ENCODE measurements at regions not wholly inside any gene's neighbourhood (a gene's known extent, or its start where the extent isn't known, plus 50 kb on each side); places are given as distances from the start of the nearest gene placed in this dataset.

DNA sequence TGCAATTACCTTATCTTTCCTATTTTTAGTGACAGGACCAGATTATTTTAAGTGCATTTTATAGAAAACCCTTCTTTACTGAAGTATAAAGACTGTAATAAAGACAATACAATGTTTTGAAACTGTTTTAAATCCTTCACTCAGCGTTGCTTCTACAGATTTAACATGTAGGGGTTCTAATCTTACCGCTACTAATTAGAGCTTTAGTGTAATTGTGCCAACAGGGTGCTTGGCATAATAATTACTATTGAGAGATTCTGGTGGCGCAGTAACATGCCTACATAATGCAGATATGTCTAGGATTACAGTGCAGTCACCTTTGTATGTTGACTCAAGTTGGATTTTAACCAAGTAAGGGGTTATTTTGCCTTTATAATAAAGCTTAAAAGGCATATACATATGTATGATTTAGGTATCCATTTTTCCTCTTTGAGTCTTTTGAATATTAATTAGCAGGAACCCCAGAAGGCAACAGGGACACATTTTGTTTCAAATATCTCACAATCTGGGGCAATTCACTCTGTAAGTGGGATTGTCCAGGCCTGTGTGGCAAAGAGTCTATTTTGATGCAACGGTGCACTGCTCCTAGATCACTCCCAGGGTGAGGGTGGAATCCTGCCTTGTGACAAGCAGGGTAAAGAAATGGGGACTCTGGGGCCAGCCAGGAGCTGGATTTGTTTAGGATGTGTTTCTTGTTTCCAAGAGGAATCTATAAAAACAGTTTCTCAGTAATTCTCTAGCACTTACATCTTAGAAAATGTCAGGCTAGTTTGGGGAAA, 604.7 kb upstream of the SALL1 start:
- DNase-seq (ENCODE audit: low read depth in 2 of 3, low spot score in 2 of 3), result no peak

DNA sequence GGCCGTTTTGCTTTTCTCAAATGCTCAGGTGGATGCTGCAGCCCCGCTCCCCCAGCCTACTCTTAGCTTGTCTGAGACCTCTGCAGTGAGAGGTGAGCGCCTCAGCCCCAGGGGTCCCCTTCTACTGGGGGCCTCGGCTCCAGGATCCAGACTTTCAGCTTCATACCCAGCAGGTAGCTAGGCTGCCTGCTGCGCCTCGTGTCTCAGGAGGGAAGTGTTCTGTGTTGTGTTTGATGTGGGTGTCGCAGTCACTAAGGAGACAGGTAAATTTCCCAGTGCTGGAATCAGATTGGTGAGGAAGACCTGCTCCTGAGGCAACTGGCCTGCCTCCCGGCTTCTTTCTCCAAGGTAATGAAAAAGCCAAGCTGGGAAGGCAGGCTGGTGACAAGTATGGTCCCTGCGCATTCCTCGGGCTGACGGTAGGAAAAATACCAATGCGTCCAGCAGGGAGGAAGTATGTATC, 604.0 kb upstream of the SALL1 start:
- DNase-seq (ENCODE audit: low read depth in 2 of 3, low spot score in 2 of 3), result no peak

DNA sequence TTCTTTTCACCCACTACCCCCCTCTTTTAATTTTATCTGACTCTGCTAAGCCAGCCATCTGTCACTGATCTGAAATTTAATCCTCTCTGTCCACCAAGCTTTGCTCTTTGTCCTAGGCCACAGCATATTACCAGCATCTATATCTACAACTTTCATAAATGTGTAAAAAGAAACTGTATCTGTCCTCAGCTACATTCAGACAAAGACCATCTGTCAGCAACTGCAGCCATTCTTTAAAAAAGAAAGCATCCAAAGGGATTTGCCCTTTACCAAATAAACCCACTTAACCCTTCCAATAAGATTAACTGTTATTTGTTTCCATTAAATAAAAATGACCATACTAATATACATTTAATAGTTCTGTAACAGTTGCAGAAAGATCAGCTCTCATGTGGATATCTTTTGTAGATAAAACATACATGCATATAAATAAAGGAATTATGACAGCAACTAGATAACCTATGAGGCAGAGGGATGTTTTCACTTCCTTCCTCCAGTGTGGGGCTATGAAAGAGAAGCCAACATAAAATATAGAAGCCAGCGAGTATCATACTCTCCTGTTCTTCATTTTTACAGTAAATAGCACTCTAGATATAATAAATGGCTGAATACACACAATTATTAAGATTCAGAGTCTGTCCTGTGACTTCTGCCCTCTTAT, 602.5 kb upstream of the SALL1 start:
- no peak for DNase-seq (ENCODE audit: low read depth in 2 of 3, low spot score in 2 of 3)

DNA sequence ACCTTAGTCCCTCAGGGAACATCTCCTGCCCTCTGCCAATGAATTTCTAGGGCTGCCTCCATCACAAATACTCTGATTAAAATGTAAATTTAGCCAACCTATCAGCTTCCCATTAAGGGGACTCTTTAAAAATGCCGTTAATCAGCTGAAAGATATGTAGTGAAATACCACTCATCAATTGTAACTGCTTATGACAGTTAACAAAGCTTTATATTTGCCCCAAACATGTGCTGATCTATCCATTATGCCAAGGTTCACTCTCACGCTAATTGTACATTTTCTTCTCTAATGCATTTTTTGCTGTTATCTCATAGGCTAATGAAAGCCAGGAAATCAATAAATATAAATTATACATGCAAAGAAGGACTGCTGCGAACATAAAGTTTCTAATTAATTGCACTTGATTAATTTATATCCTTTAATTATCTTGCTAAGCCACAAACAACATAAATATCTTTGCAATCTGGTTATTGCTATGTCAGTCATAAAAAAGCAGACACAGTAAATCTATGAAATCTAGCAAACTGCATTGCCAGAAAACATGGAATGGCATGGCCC, 601.4 kb upstream of the SALL1 start:
- no peak for DNase-seq (ENCODE audit: low read depth in 2 of 3, low spot score in 2 of 3)

DNA sequence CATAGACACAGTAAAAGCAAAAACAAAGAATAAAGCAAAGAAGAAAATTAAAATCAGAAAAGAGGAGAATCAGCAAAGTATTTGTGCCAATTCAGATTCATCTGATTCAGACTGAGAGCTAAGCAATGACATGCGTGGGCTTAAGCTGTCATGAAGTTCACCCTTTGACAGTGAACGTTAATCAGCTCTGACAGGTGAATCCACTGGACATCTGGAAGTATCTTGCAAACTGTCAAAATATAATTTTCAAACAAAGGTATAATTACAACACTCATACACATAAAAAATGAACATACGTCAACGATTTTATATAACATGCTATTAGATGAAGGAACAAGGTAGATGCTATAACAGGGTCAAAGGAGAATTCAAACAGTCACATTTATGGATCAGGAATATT, 596.3 kb upstream of the SALL1 start:
- no peak for DNase-seq (ENCODE audit: low read depth in 2 of 3, low spot score in 2 of 3)

DNA sequence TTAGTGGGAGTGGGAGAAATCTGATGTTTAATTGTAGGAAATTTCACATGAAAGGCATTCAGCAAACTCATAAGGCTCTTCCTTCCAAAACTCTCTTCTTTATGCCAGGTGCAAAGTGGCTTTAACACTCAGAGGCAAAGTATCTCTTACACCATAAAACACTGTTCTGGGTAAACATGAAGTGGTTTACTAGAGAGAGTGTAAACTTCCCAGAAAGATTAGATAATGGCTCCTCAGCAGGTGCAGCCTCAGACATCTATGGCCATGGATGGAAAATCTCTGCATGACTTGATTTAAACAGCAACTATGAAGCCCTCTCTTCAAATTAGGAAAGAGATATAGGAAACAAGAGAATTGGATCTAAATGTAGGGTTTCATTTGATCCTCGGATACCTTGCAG, 583.1 kb upstream of the SALL1 start:
- no peak for DNase-seq (ENCODE audit: low read depth in 2 of 3, low spot score in 2 of 3)

DNA sequence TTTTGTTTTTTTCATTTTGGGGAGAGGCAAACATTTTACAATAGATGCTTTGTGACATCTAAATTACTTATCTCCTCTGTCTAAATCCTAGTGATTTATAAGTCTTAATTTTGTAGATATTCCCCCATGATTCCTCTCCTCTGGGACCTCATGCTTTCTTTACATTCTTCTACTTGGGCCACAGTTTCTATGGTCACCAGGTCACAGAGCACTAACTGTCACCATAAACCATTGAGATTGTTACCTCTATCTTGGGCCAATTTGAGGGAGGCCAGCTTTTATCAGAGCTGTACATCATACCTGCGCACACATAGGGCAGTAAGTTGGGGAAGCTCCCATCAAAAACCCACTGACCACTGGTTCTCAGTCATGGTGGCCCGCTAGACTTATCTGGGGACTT, 582.1 kb upstream of the SALL1 start:
- no peak for DNase-seq (ENCODE audit: low read depth in 2 of 3, low spot score in 2 of 3)

DNA sequence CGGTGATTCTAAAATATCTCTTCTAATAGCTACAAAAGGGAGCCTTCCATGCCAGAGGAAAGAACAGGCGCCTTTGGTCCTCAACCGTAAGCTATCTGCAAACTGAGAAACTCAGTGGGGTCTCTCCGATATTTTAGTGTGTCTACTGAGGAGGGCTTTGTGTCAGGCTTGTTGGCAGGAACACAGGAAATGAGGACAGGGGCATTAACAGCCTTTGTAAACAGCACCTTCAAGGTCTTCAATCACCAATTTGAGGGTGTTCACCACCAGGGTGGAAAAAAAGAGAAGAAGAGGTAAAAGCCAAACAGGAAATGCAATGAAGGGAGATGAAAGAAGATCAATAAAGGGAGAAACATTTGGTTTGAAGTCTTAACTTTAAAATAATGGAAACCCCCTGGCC, 580.1 kb upstream of the SALL1 start:
- DNase-seq (ENCODE audit: low read depth in 2 of 3, low spot score in 2 of 3), result no peak

DNA sequence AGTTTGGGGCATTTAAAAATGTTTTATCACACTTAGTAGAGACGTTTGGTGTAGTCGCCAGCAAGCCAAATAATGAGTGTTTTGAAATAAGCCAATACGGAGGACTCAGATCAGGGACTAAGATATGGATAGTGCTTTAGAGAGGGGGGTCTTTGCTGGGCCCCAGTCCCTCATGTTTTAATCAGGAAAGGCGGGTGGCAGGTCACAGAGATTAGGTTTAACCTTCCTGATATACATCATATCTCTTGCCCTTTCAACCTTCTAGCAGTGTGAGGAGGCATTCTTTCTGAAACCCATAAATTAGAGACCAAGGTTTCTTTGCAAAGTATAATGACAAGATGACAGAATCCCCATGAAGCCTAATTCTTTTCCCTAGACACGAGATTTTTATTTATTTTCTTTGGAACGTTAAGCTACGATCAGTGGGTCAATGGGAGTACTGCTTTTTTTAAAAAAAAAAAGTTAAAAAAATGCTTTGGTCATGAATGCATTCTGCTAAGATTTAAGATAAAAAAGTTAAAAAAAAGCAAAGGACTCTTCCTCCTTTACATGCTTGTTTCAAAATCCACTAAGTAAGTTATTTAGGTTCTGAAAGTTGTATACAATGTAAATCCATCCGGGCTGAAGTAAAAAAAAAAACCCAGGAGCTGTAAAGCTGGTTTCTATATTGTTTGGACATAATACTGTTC, 572.1 kb upstream of the SALL1 start:
- no peak for DNase-seq (ENCODE audit: low read depth in 2 of 3, low spot score in 2 of 3)

DNA sequence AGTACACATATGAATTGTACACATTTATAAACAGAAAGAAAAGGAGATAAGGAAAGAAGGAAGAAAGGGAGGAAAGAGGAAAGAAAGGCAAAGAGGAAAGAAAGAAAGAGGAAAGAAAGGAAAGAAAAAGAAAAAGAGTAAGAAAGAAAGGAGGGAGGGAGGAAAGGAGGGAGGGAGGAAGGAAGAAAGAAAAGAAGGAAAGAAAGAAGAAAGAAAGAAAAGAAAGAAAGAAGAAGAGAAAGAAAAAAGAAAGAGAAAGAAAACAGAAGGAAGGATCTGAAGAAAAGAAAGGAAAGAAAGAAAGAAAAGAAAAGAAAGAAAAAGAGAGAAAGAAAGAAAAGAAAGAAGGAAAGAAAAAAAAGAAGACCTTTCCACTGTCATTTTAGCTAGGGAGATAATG, 571.4 kb upstream of the SALL1 start:
- no peak for DNase-seq (ENCODE audit: low read depth in 2 of 3, low spot score in 2 of 3)

DNA sequence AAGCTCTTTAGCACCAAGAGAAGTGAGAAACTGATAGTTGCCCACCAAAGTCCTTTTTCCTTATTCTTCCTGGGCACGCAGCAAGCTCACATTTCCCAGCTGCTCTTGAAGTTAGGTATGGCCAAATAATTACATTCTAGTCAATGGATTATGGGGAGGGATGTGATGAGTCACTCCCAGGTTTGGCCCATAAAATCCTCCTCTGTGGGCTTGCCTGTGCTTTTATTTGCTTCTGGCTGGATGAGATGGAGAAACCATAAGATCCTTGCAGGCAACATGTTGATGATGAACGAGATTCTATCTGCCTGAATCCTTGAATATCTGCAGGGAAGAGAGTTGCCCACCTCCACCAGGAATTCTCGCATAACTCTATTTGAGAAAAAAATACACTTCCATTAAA, 568.3 kb upstream of the SALL1 start:
- DNase-seq (ENCODE audit: low read depth in 2 of 3, low spot score in 2 of 3), result no peak

DNA sequence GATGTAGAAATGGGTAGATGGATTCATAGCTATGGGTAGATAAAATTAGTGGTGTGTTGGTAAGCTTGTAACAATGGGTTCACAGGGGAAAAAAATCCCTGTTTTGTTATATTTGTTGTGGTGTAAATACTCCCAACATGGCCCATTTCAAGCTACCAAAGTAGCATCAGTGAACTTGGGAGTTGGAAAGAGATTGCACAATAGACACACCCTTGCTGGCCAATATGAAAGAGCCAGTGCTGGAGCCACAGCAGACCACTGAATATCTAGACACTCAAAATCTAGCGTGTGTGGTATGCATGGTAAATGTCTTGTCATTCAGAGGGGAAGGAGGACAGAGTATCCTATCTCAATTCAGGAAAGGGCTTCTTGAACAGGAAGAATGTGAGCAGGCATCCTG, 565.1 kb upstream of the SALL1 start:
- no peak for DNase-seq (ENCODE audit: low read depth in 2 of 3, low spot score in 2 of 3)

DNA sequence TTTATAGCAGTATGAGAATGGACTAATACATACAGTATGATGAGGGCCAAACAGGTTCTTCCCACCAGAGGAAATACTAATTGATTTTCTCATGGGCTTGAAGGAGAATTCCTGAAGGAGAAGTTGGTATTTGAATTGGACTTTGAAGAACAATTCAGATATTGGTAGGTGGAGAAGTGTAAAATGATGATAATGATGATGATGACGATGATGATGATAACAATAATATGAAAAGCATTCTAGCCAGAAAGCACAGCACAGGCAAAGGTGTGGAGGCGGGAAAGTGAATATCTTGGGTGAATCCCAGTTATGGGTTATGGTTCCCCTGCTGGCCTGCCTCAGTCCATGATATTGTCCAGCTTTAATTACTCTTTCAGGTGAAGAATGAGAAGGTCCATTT, 562.4 kb upstream of the SALL1 start:
- DNase-seq (ENCODE audit: low read depth in 2 of 3, low spot score in 2 of 3), result no peak

DNA sequence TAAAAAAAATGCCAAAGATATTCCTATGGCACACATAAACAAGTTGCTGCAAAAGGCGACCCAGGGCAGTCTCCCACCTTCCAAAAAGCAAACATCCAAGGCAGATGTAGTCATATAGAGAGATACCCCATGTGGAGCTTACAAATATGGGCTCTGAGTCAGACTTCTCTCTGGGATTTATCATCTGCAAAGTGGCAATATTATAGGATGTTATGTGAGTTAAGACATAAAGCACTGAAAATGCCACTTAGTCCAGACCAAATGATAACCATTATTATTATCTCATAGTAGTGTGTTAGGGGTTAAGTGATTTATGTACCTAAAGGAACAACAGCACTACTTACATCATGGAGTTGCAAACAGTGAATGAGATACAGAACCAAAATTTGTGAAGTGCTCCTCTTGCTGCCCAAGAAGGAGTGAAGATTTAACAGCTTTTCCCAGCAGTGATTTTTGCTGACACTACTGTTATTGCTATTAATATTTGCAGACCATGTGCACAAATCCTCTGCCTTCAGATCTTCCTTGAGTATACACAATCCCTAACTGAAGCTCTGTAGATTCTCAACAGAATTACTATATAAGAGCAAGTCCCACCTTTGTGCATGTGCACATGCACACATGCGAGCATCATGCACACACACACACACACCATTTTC, 560.0 kb upstream of the SALL1 start:
- DNase-seq (ENCODE audit: low read depth in 2 of 3, low spot score in 2 of 3), result no peak

DNA sequence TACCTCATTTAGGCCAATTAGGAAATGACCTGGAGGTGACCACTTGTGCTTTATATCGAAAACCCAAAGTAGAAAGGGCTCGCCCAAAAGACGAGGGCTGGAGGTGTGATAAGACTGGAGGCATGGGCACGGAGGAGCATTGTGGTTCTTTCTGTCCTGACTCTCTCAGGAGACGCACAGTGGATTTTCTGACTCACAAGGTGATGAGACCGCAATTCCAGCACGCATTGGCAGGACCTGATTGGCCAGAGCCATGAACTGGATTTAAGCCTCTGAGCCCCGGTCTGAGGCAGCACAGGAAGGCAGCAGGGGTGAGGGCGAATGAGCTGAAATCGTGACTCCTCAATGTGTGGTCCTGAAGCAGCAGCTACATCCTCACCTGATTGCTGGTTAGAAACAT, 559.1 kb upstream of the SALL1 start:
- no peak for DNase-seq (ENCODE audit: low read depth in 2 of 3, low spot score in 2 of 3)

DNA sequence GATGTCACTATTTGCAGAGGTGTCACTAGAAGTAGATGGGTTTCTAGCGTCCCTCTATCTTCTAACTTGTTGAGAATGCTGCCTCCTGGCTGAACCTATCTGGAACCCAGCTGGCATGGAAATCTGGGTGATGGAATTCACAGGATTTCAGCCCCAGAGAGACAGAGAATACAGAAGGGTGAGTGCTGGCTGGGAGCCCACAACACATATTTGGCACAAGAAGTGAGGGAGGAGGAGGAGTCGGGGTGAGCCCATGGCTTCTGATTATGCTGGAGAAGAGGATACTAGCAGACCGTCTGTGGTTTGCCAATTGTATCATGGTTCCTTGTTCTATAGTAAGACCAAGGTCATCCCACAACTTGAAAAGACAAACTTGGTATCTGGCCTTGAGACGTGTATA, 557.8 kb upstream of the SALL1 start:
- DNase-seq (ENCODE audit: low read depth in 2 of 3, low spot score in 2 of 3), result no peak

DNA sequence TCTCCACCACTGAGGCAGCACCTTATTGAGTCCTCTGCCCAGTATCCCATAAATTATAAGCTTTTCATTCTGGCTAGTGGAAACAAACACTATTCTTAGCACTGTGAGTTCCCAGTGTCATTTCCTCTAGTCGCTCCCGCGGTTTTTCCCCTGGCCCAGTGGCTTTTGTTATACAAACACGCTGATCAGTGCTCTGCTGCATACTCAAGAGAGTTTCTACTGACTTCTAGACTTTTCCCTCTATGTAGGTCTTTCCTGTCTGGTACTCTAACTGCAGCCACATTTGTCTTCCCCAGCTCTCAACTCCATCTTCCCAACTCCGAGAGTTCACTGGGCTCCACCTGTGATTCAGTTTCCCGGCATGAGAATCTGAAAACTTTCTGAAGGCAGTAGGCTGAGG, 556.6 kb upstream of the SALL1 start:
- DNase-seq (ENCODE audit: low read depth in 2 of 3, low spot score in 2 of 3), result no peak

DNA sequence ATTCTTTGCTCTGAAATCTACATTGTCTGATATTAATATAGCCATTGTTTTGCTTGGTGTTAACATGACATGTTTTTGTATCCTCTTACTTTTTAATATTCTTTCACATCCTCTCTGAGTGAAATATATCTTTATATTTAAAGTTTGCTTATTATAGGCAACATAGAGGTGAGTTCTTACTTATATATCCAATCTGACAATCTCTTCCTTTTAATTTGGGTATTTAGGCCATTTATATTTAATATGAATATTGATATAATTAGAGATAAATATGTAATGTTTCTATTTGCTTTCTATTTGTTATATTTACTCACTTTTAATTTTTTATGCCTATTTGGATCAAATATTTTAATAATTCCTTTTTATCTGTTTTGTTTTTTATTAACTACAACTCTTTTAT, 554.1 kb upstream of the SALL1 start:
- DNase-seq (ENCODE audit: low read depth in 2 of 3, low spot score in 2 of 3), result no peak

DNA sequence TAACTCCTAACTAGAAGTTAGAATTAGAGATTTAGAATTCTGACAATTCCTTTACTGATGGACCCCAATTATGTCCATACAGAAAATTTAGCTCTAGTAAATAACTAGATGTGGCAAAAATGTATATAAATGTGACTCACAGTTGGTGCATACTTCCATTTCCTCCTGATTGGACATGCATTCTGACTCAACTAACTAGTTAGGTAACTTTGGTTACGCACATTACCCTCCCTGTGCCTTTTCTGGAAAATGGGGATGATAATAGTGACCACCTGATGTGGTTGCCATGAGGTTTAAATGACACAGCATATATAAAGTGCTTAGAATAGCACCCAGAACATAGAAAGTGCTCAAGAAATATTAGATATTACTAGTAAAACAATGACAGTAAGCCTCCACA, 550.0 kb upstream of the SALL1 start:
- no peak for DNase-seq (ENCODE audit: low read depth in 2 of 3, low spot score in 2 of 3)

DNA sequence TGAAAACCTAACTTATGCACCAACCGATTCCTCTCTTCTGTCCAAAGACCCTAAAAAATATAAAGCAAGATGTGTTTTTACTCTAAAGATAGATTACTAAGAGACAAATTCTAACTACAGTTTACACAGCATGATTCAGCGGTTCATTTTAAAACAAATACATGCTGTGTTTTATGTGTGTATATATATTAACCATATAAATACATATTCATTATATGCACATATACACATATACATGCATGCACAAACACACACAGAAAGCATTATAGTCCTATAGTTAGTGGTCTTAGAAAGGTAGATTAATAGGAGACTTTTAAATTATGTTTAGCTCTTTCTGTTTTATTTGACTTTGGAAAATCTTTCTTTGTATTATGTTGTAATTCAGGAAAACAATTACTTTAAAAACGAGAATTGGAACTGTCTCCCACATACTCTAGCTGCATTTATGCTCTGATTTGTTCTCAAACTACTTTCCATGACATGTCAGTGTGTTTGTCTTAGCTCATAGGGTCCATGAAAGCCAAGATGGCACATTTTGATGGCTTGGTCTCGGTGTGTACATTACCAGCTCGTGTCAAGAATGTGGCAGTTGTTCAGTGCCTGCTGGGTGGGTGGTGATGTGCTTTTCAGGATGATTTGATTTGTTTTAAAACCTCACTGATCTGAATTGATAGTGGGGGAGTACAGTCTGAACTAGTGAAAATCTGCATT, 548.8 kb upstream of the SALL1 start:
- DNase-seq (ENCODE audit: low read depth in 2 of 3, low spot score in 2 of 3), result no peak

DNA sequence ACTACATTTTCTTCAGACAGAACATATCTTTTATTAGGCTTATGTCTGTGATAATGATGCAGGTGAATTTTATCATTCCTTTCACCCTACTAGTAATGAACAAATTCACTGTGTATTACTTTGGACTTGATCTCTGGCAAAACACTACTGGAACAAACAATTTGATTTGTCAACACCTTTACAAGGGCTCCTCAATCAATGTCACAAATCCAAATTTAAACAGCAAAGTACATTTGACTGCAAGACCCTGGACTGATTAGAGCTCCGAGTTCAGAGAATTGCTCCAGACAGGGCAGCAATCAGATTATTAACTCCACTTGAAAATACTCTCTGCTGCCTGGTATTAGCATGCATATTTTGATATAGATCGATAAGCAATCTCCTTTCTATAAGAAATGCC, 547.6 kb upstream of the SALL1 start:
- DNase-seq (ENCODE audit: low read depth in 2 of 3, low spot score in 2 of 3), result no peak
